GM10266 (cell line): ENCODE measurements at regions not wholly inside any gene's neighbourhood (a gene's known extent, or its start where the extent isn't known, plus 50 kb on each side); places are given as distances from the start of the nearest gene placed in this dataset.

Experiments
- DNase-seq: peaks from one replicate; pipeline ENCODE4 v3.0.0; 2012; ENCODE audit errors: extremely low spot score
- CTCF ChIP-seq: IDR thresholded peaks from 2 replicates; pipeline ENCODE4 v1.5.1; 2012; ENCODE audit warnings: mild to moderate bottlenecking, low read depth; ENCODE audit not compliant: control insufficient read depth, insufficient read depth; ENCODE audit errors: missing control alignments

GRCh38 chr1:5404412-5405203 is 587.6 kb downstream of the NPHP4 start:
- DNase-seq, result no peak
- TF ChIP-seq CTCF, result no peak

- DNase-seq, result no peak
- no peak for TF ChIP-seq CTCF
Observed at GRCh38 chr1:5403935-5404334, 588.3 kb downstream of the NPHP4 start.

- no peak for TF ChIP-seq CTCF
Observed at GRCh38 chr1:5402618-5403017, 589.6 kb downstream of the NPHP4 start.

GRCh38 chr1:5399771-5400170 is 592.5 kb downstream of the NPHP4 start:
- TF ChIP-seq CTCF, result no peak

More at GRCh38 chr1:5402618-5403017, 589.6 kb downstream of the NPHP4 start:
- no peak for DNase-seq

GRCh38 chr1:5396593-5396992 is 595.6 kb downstream of the NPHP4 start:
- no peak for TF ChIP-seq CTCF
- DNase-seq, result no peak

More at GRCh38 chr1:5399771-5400170, 592.5 kb downstream of the NPHP4 start:
- no peak for DNase-seq

- DNase-seq, result no peak
- no peak for TF ChIP-seq CTCF
Observed at GRCh38 chr1:5394111-5394510, 598.1 kb downstream of the NPHP4 start.

GRCh38 chr1:5393603-5394002 is 598.6 kb downstream of the NPHP4 start:
- no peak for TF ChIP-seq CTCF
- no peak for DNase-seq
